ENCODE measurements at regions not wholly inside any gene's neighbourhood (a gene's known extent, or its start where the extent isn't known, plus 50 kb on each side); places are given as distances from the start of the nearest gene placed in this dataset.
"Not testable (repeated sequence)": the region's sequence is repeated elsewhere in the genome, so short reads cannot be mapped to it uniquely, and the experiment has no call there.

DNA sequence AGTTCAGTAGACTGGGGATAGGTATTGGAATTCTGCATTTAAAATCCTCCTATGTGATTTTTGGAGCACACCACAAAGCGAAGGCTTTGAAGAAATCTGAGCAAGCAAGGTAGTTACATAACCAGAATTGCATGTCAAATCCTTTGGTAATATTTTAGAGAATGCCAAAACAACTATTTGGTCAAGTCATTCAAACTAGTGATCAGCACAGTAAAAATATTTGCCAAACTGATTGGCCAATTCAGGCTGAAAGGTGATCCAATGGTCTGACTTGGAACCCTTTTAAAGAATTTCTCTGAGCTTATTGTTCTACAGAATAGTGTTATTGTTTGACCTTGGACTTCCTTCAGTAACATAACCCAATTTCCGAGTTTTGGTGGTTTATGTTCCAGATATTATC, 214.2 kb upstream of the ETAA1 start:
- no peak for DNase-seq (ENCODE audit: extremely low spot score, unreplicated experiment)
- H3K4me3 Mint-ChIP-seq (ENCODE audit: unreplicated experiment), result no peak overlapping the region
- no peaks in the 10 kb centered on the region for H3K36me3 Mint-ChIP-seq (ENCODE audit: unreplicated experiment)
- TF ChIP-seq, protein P1, sequence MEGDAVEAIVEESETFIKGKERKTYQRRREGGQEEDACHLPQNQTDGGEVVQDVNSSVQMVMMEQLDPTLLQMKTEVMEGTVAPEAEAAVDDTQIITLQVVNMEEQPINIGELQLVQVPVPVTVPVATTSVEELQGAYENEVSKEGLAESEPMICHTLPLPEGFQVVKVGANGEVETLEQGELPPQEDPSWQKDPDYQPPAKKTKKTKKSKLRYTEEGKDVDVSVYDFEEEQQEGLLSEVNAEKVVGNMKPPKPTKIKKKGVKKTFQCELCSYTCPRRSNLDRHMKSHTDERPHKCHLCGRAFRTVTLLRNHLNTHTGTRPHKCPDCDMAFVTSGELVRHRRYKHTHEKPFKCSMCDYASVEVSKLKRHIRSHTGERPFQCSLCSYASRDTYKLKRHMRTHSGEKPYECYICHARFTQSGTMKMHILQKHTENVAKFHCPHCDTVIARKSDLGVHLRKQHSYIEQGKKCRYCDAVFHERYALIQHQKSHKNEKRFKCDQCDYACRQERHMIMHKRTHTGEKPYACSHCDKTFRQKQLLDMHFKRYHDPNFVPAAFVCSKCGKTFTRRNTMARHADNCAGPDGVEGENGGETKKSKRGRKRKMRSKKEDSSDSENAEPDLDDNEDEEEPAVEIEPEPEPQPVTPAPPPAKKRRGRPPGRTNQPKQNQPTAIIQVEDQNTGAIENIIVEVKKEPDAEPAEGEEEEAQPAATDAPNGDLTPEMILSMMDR (IDR thresholded peaks at IDR 0.05), result no peak
- peaks cover 30% of the 10 kb centered on the region for H3K27me3 Mint-ChIP-seq (ENCODE audit: unreplicated experiment)
- H3K4me1 Mint-ChIP-seq (ENCODE audit: unreplicated experiment), result no peaks in the 10 kb centered on the region
- H3K27ac Mint-ChIP-seq (ENCODE audit: unreplicated experiment), result no peak overlapping the region
- peaks cover 6% of the 10 kb centered on the region for H3K9me3 Mint-ChIP-seq (ENCODE audit: unreplicated experiment)

DNA sequence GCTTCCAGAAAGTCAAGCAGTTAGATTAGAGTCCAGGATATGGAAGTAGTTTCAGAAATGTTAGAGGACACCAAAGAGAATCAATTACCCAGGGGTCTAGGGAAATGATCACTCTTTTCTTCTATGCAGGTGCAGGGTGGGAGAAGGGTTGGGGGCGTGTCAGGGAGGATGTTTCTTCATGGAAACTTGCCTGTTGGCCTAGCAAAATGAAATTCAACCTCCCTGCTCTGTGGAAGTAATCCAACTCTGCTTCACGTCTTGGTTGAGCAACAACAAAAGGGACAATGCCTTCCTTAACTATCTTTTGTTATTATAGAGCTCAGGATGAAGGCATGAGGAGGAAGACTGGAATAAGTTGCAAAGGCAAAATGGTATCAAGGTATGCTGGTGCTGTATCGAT, 210.8 kb upstream of the ETAA1 start:
- Mint-ChIP-seq H3K4me3 (ENCODE audit: unreplicated experiment) (no peak overlapping the region), H3K9me3 (ENCODE audit: unreplicated experiment) (peaks cover 6% of the 10 kb centered on the region), H3K27ac (ENCODE audit: unreplicated experiment) (no peak overlapping the region), H3K4me1 (ENCODE audit: unreplicated experiment) (no peaks in the 10 kb centered on the region), H3K36me3 (ENCODE audit: unreplicated experiment) (no peaks in the 10 kb centered on the region), H3K27me3 (ENCODE audit: unreplicated experiment) (peaks cover 14% of the 10 kb centered on the region)
- TF ChIP-seq, protein P1 (IDR thresholded peaks at IDR 0.05), result no peak
- DNase-seq (ENCODE audit: extremely low spot score, unreplicated experiment), result no peak

DNA sequence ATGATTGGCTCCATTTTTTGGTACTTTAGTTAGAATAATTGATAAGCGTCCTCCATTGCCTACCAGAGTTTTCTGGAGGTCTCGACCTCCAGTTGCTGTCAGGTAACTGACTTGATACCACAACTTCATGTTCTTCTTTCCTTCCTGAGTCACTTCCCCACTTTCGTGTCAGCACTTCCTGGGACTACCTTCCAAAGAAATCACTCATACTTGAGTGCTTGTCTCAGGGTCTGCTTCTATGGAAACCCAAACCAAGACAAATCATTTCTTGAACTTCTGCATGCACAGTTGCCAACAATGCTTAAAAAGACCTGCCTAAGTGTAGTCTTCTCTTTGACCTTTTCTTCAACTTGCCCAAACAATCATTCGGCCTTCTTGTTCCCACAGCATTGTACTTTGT, 210.3 kb upstream of the ETAA1 start:
- TF ChIP-seq, protein P1 (IDR thresholded peaks at IDR 0.05), result no peak
- H3K36me3 Mint-ChIP-seq (ENCODE audit: unreplicated experiment), result no peaks in the 10 kb centered on the region
- no peak overlapping the region for H3K27ac Mint-ChIP-seq (ENCODE audit: unreplicated experiment)
- no peaks in the 10 kb centered on the region for H3K4me1 Mint-ChIP-seq (ENCODE audit: unreplicated experiment)
- peaks cover 14% of the 10 kb centered on the region for H3K27me3 Mint-ChIP-seq (ENCODE audit: unreplicated experiment)
- DNase-seq (ENCODE audit: extremely low spot score, unreplicated experiment), result no peak
- no peak overlapping the region for H3K4me3 Mint-ChIP-seq (ENCODE audit: unreplicated experiment)
- peaks cover 6% of the 10 kb centered on the region for H3K9me3 Mint-ChIP-seq (ENCODE audit: unreplicated experiment)

DNA sequence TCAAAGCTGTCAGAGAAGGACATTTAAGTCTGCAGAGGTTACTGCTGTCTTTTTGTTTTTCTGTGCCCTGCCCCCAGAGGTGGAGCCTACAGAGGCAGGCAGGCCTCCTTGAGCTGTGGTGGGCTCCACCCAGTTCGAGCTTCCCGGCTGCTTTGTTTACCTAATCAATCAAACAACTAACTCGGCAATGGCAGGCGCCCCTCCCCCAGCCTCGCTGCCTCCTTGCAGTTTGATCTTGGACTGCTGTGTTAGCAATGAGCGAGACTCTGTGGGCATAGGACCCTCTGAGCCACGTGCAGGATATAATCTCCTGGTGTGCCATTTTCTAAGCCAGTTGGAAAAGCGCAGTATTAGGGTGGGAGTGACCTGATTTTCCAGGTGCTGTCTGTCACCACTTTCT, 201.8 kb upstream of the ETAA1 start:
- H3K4me3 Mint-ChIP-seq (ENCODE audit: unreplicated experiment); DNase-seq (ENCODE audit: extremely low spot score, unreplicated experiment); H3K4me1 Mint-ChIP-seq (ENCODE audit: unreplicated experiment); H3K36me3 Mint-ChIP-seq (ENCODE audit: unreplicated experiment); H3K27ac Mint-ChIP-seq (ENCODE audit: unreplicated experiment); H3K9me3 Mint-ChIP-seq (ENCODE audit: unreplicated experiment): not testable (repeated sequence)
- H3K27me3 Mint-ChIP-seq (ENCODE audit: unreplicated experiment), result peaks cover 42% of the 10 kb centered on the region

DNA sequence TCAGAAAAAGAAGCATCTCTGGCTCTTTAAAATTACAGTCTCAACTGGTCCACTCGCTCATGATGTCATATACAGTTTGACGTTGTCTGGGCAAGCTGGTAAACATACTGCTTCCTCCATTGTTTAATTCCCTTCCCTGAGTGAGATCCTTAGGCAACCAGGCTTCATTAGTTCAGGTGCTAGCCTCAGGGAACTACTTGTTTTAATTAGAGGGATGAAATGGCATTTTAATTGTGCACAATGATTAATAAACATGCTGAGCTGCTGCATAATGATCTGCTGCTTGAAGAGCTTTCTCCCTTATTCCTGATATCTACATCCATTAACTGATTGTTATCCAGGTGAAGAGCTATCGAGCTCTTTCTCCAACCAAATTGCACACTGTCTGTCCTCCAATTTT, 195.6 kb upstream of the ETAA1 start:
- H3K4me1 Mint-ChIP-seq (ENCODE audit: unreplicated experiment), result no peaks in the 10 kb centered on the region
- H3K4me3 Mint-ChIP-seq (ENCODE audit: unreplicated experiment), result no peak overlapping the region
- TF ChIP-seq, protein P1 (IDR thresholded peaks at IDR 0.05), result no peak
- H3K27me3 Mint-ChIP-seq (ENCODE audit: unreplicated experiment), result peaks cover 69% of the 10 kb centered on the region
- H3K27ac Mint-ChIP-seq (ENCODE audit: unreplicated experiment), result no peak overlapping the region
- no peak for DNase-seq (ENCODE audit: extremely low spot score, unreplicated experiment)
- no peaks in the 10 kb centered on the region for H3K9me3 Mint-ChIP-seq (ENCODE audit: unreplicated experiment)
- no peaks in the 10 kb centered on the region for H3K36me3 Mint-ChIP-seq (ENCODE audit: unreplicated experiment)

DNA sequence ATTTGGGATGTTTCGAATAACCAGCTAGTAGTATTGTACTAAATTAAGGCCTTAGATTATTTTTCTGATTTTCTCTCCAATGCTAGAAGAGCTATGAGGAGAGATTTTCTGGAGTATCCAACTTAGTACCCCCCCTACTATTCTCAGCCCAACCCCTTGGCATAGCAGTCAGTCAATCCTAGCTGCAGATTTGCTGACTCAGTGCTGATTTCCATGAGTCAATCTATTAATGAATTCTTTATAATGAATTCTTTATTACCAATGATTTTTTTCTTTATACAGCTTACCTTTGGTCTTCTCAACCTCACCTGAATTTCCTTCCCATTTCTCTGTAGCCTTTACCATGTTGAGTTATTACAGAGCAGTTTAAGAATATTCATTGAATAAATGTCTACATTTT, 192.8 kb upstream of the ETAA1 start:
- H3K27me3 Mint-ChIP-seq (ENCODE audit: unreplicated experiment), result peaks cover 48% of the 10 kb centered on the region
- TF ChIP-seq, protein P1 (IDR thresholded peaks at IDR 0.05), result no peak
- H3K4me1 Mint-ChIP-seq (ENCODE audit: unreplicated experiment), result peaks cover 7% of the 10 kb centered on the region
- no peak for DNase-seq (ENCODE audit: extremely low spot score, unreplicated experiment)
- H3K36me3 Mint-ChIP-seq (ENCODE audit: unreplicated experiment), result no peaks in the 10 kb centered on the region
- H3K27ac Mint-ChIP-seq (ENCODE audit: unreplicated experiment), result no peak overlapping the region
- H3K9me3 Mint-ChIP-seq (ENCODE audit: unreplicated experiment), result no peaks in the 10 kb centered on the region
- no peak overlapping the region for H3K4me3 Mint-ChIP-seq (ENCODE audit: unreplicated experiment)
